Right lobe of liver (tissue), 4 donors: ENCODE measurements at regions not wholly inside any gene's neighbourhood (a gene's known extent, or its start where the extent isn't known, plus 50 kb on each side); places are given as distances from the start of the nearest gene placed in this dataset.

Experiments
- POLR2A ChIP-seq: fragments of 450-650 bp; IDR thresholded peaks from one replicate; pipeline ENCODE4 v1.6.1; 2017; ENCODE audit warnings: antibody characterized with exemption, mild to moderate bottlenecking
- TF ChIP-seq, protein P1 (sequence below), 4 donors: fragments of 200-600 bp in 3 of 4; fragments of 450-650 bp in 1 of 4; IDR thresholded peaks; one replicate each; pipeline versions ENCODE4 v1.5.1 to v1.8.0; 2016 to 2022; ENCODE audit warnings: antibody characterized with exemption in 4 of 4, mild to moderate bottlenecking in 2 of 4
- donor health status: DM: no; HTN: no; CAD: no.
- donor health status: DM: no; HTN: no; CAD: no.
- donor health status: DM: no; HTN: yes; CAD: no.

DNA sequence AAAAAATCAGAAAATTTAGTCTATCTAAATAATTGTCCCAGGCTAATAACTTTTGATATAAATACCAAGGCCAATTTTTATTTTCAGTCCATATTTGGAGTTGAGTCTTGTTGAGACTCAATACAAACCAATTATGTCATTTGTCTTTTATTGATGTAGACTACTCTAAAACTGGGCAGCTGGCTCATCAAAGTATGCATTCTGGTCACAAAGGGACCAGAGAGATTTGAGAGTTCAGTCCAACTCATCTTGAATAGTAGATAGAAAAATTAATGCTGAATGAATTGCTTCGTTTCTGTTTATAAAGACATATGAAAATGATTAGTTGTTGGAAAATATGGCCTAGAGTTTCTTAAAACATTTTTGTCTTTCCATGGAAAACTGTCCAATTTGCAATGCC lies 412.5 kb upstream of the KLHL4 start:
- TF ChIP-seq, protein P1, sequence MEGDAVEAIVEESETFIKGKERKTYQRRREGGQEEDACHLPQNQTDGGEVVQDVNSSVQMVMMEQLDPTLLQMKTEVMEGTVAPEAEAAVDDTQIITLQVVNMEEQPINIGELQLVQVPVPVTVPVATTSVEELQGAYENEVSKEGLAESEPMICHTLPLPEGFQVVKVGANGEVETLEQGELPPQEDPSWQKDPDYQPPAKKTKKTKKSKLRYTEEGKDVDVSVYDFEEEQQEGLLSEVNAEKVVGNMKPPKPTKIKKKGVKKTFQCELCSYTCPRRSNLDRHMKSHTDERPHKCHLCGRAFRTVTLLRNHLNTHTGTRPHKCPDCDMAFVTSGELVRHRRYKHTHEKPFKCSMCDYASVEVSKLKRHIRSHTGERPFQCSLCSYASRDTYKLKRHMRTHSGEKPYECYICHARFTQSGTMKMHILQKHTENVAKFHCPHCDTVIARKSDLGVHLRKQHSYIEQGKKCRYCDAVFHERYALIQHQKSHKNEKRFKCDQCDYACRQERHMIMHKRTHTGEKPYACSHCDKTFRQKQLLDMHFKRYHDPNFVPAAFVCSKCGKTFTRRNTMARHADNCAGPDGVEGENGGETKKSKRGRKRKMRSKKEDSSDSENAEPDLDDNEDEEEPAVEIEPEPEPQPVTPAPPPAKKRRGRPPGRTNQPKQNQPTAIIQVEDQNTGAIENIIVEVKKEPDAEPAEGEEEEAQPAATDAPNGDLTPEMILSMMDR (IDR thresholded peaks at IDR 0.05) = no peak
- no peak for TF ChIP-seq POLR2A
